Colonic mucosa (tissue), 4 donors: ENCODE measurements at regions not wholly inside any gene's neighbourhood (a gene's known extent, or its start where the extent isn't known, plus 50 kb on each side); places are given as distances from the start of the nearest gene placed in this dataset.

Source experiments
- DNase-seq: peaks from one replicate; pipeline ENCODE4 v3.0.0-alpha.2; 2020
- H3K27ac ChIP-seq: fragments of 200-600 bp; one replicate; pipeline ENCODE4 v1.8.0; 2021
- H3K27me3 ChIP-seq: fragments of 200-600 bp; one replicate; pipeline ENCODE4 v1.8.0; 2021
- H3K36me3 ChIP-seq: fragments of 200-600 bp; one replicate; pipeline ENCODE4 v1.8.0; 2021
- H3K4me1 ChIP-seq: fragments of 200-600 bp; one replicate; pipeline ENCODE4 v1.8.0; 2021; ENCODE audit warnings: mild to moderate bottlenecking
- H3K4me3 ChIP-seq: fragments of 200-600 bp; one replicate; pipeline ENCODE4 v1.8.0; 2021
- H3K9ac ChIP-seq, 2 donors: one replicate each; pipeline ENCODE4 v1.7.0; 2013; ENCODE audit warnings: control low read depth in 2 of 2, low read depth in 2 of 2, low read length in 2 of 2
- H3K9me3 ChIP-seq: fragments of 200-600 bp; one replicate; pipeline ENCODE4 v1.8.0; 2021
- CTCF ChIP-seq: fragments of 200-600 bp; IDR thresholded peaks from one replicate; pipeline ENCODE4 v1.8.0; 2022; ENCODE audit warnings: antibody characterized with exemption, mild to moderate bottlenecking
- intact Hi-C: fragments of 100-400 bp; cut with DNase I; formaldehyde crosslinking; loops from one replicate; pipeline ENCODE4 v1.14.1; 2022
- donor health status: healthy.
- donor health status: DM: no; HTN: no; CAD: no.
- donor health status: DM: no; HTN: no; CAD: no.

GRCh38 chr1:54463259-54464030 is 57.3 kb upstream of the SSBP3 start:
- Histone ChIP-seq H3K4me1 (no peaks in the 10 kb centered on the region), H3K27me3 (no peaks in the 10 kb centered on the region), H3K36me3 (no peaks in the 10 kb centered on the region), H3K4me3 (no peak overlapping the region), H3K27ac (no peak overlapping the region), H3K9me3 (no peaks in the 10 kb centered on the region), H3K9ac (no peak overlapping the region)
- DNase-seq: no peak
- TF ChIP-seq CTCF: no peak
- intact Hi-C loops: no loop called here

DNA sequence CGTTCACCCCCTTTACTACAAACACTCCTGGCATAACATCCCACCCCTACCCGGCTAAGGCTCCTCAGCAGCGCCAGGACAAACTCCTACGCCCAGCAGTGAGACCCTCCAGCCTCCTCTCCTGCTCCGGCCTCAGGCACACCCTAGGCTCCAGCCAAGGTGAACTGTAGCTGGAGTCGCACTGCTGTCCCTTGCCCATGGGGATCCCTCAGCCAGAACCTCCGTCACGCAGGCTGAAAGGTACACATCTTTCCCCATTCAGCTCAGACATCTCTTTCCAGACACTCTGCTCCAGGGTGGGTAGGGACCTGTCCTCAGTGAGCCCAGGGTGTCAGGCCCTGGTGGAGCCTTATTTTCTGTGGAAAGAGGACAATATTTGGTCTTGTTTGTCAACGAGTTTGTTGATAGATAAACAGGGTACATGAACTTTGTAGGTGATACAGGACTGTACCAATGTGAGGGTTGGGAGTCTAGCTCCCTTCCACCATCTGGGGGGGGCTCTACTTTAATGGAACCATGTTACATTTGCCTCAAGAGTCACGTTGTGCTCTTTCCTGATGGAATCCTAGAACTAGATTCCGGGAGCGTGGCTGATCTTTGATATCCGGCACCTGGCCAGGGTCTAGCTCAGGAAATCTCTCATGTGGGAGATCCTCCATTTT is 56.5 kb upstream of the SSBP3 start:
- Histone ChIP-seq H3K27ac (no peak overlapping the region), H3K9me3 (no peaks in the 10 kb centered on the region), H3K36me3 (no peaks in the 10 kb centered on the region), H3K4me3 (no peak overlapping the region), H3K4me1 (no peaks in the 10 kb centered on the region), H3K9ac (no peak overlapping the region), H3K27me3 (no peaks in the 10 kb centered on the region)
- DNase-seq: no peak
- TF ChIP-seq CTCF: no peak
- intact Hi-C loops: no loop called here

- DNase-seq: no peak
- Histone ChIP-seq H3K36me3 (no peaks in the 10 kb centered on the region), H3K9ac (no peak overlapping the region), H3K4me1 (no peaks in the 10 kb centered on the region), H3K27ac (no peak overlapping the region), H3K9me3 (no peaks in the 10 kb centered on the region), H3K4me3 (no peak overlapping the region), H3K27me3 (no peaks in the 10 kb centered on the region)
- no peak for TF ChIP-seq CTCF
- intact Hi-C loops: no loop called here
Observed at GRCh38 chr1:54461731-54462596, 55.8 kb upstream of the SSBP3 start.

DNA sequence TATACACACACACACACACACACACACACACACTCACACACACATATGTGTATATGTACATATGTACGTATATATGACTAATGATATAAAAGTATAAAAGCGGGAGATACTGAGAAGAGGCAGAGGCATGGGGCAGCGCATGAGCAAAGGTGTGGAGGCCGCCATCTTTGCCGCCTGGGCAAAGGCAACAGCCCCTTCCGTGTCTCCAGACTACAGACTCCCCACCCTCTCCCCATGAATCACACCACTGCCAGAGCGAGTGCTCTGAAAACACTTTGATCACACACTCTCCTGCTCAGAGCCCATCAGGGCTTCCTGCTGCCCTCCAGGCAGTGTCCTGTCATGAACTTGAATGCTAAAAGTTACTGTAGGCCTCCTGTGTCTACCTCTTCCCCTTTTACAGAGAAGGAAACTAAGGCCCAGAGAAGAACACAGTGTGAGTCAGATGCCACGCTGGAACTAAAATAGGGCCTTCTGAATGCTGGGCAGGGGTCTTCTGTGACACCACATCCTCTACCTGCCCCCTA is 54.7 kb upstream of the SSBP3 start:
- Histone ChIP-seq H3K9me3 (no peaks in the 10 kb centered on the region), H3K36me3 (no peaks in the 10 kb centered on the region), H3K9ac (no peak overlapping the region), H3K4me3 (no peak overlapping the region), H3K4me1 (no peaks in the 10 kb centered on the region), H3K27ac (no peak overlapping the region), H3K27me3 (no peaks in the 10 kb centered on the region)
- DNase-seq: no peak
- no peak for TF ChIP-seq CTCF
- intact Hi-C loops: no loop called here

GRCh38 chr1:54460351-54460750 is 54.2 kb upstream of the SSBP3 start:
- H3K4me3 ChIP-seq: no peak overlapping the region
- H3K9ac ChIP-seq: no peak overlapping the region
- no peaks in the 10 kb centered on the region for H3K27me3 ChIP-seq
- H3K4me1 ChIP-seq: no peaks in the 10 kb centered on the region
- no peak for TF ChIP-seq CTCF
- H3K9me3 ChIP-seq: no peaks in the 10 kb centered on the region
- H3K27ac ChIP-seq: no peak overlapping the region
- H3K36me3 ChIP-seq: no peaks in the 10 kb centered on the region
- intact Hi-C loops: no loop called here
- no peak for DNase-seq
